Chondrocyte (in vitro differentiated cells): ENCODE measurements at regions not wholly inside any gene's neighbourhood (a gene's known extent, or its start where the extent isn't known, plus 50 kb on each side); places are given as distances from the start of the nearest gene placed in this dataset.

ENCODE experiments used
- DNase-seq: peaks from one replicate; pipeline ENCODE4 v3.0.0; 2021; ENCODE audit warnings: mixed read lengths, low spot score
- H3K27ac Mint-ChIP-seq: one replicate; pipeline ENCODE4 v1.8.0; 2021; ENCODE audit warnings: mild to moderate bottlenecking, moderate library complexity, mixed read lengths; ENCODE audit not compliant: unreplicated experiment
- H3K27me3 Mint-ChIP-seq: 2 replicates; pipeline ENCODE4 v1.8.0; 2021; ENCODE audit warnings: low read depth, mixed read lengths
- H3K36me3 Mint-ChIP-seq: 2 replicates; pipeline ENCODE4 v1.8.0; 2021; ENCODE audit warnings: low read depth, mixed read lengths
- H3K4me1 Mint-ChIP-seq: 2 replicates; pipeline ENCODE4 v1.8.0; 2021; ENCODE audit warnings: low read depth, mild to moderate bottlenecking, mixed read lengths
- H3K4me3 Mint-ChIP-seq: one replicate; pipeline ENCODE4 v1.8.0; 2021; ENCODE audit warnings: mild to moderate bottlenecking, moderate library complexity, mixed read lengths; ENCODE audit not compliant: unreplicated experiment
- H3K9me3 Mint-ChIP-seq: 2 replicates; pipeline ENCODE4 v1.8.0; 2021; ENCODE audit warnings: low read depth, mixed read lengths
- CTCF ChIP-seq: fragments of 200-600 bp; sonication (generic); IDR thresholded peaks from 2 replicates; pipeline ENCODE4 v1.5.0; 2021; ENCODE audit warnings: antibody characterized with exemption, mild to moderate bottlenecking, moderate library complexity

- no peak for DNase-seq
- Mint-ChIP-seq H3K27me3 (no peaks in the 10 kb centered on the region), H3K27ac (no peak overlapping the region), H3K4me1 (peaks cover 9% of the 10 kb centered on the region), H3K36me3 (peaks cover 4% of the 10 kb centered on the region), H3K4me3 (no peak overlapping the region), H3K9me3 (peaks cover 10% of the 10 kb centered on the region)
- TF ChIP-seq CTCF = no peak
These were observed 932.8 kb downstream of the TTLL7 start for GRCh38 chr1:83065952-83066727.

GRCh38 chr1:83064589-83065242 is 934.2 kb downstream of the TTLL7 start:
- TF ChIP-seq CTCF = no peak
- Mint-ChIP-seq H3K4me1 (peaks cover 9% of the 10 kb centered on the region), H3K27ac (no peak overlapping the region), H3K36me3 (peaks cover 4% of the 10 kb centered on the region), H3K27me3 (no peaks in the 10 kb centered on the region), H3K9me3 (peaks cover 10% of the 10 kb centered on the region), H3K4me3 (no peak overlapping the region)
- DNase-seq = no peak

GRCh38 chr1:83060651-83061390 is 938.1 kb downstream of the TTLL7 start:
- TF ChIP-seq CTCF = no peak
- Mint-ChIP-seq H3K36me3 (peaks cover 2% of the 10 kb centered on the region), H3K9me3 (no peaks in the 10 kb centered on the region), H3K27ac (no peak overlapping the region), H3K27me3 (no peaks in the 10 kb centered on the region), H3K4me1 (peaks cover 15% of the 10 kb centered on the region), H3K4me3 (no peak overlapping the region)
- DNase-seq = no peak

- Mint-ChIP-seq H3K4me1 (peaks cover 15% of the 10 kb centered on the region), H3K9me3 (no peaks in the 10 kb centered on the region), H3K27me3 (no peaks in the 10 kb centered on the region), H3K36me3 (peaks cover 2% of the 10 kb centered on the region), H3K4me3 (no peak overlapping the region), H3K27ac (no peak overlapping the region)
- no peak for TF ChIP-seq CTCF
- no peak for DNase-seq
These were observed 938.7 kb downstream of the TTLL7 start for GRCh38 chr1:83060221-83060620.

GRCh38 chr1:83058327-83058726 is 940.6 kb downstream of the TTLL7 start:
- H3K27me3 Mint-ChIP-seq = no peaks in the 10 kb centered on the region
- no peaks in the 10 kb centered on the region for H3K36me3 Mint-ChIP-seq
- no peak for TF ChIP-seq CTCF
- DNase-seq = no peak
- peaks cover 8% of the 10 kb centered on the region for H3K4me1 Mint-ChIP-seq
- H3K27ac Mint-ChIP-seq = no peak overlapping the region
- H3K9me3 Mint-ChIP-seq = no peaks in the 10 kb centered on the region
- H3K4me3 Mint-ChIP-seq = no peak overlapping the region
